ENCODE measurements at regions not wholly inside any gene's neighbourhood (a gene's known extent, or its start where the extent isn't known, plus 50 kb on each side); places are given as distances from the start of the nearest gene placed in this dataset.

DNA sequence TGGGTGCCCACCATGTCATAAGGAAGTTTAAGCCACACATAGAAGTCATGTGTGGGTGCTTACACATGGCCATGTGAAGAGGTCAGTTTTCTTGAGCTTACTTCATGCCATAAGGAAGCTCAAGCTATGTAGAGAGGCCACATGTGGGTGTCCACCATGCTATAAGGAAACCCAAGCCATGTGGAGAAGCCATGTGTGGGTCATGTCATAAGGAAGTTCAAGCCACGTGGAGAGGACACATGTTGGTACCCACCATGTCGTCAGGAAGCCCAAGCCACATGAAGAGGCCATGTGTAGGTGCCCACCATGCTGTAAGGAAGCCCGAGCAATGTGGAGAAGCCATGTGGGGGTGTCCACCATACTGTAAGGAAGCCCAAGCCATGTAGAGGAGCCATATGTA lies 1089.2 kb upstream of the AUTS2 start:
- peaks cover 0 to 7% (median 0%) of the 10 kb centered on the region in 3 donors for H3K4me1 ChIP-seq
- H3K36me3 ChIP-seq, result no peaks in the 10 kb centered on the region
- no peak for ATAC-seq
- 29 to 100% methylated on average over 1 of the region's 3 CpGs for WGBS, 2 donors (ENCODE audit: low coverage in 1 of 2)
- no peak overlapping the region for H3K4me3 ChIP-seq
- peaks cover 8% of the 10 kb centered on the region for H3K27me3 ChIP-seq
- TF ChIP-seq, protein P1, sequence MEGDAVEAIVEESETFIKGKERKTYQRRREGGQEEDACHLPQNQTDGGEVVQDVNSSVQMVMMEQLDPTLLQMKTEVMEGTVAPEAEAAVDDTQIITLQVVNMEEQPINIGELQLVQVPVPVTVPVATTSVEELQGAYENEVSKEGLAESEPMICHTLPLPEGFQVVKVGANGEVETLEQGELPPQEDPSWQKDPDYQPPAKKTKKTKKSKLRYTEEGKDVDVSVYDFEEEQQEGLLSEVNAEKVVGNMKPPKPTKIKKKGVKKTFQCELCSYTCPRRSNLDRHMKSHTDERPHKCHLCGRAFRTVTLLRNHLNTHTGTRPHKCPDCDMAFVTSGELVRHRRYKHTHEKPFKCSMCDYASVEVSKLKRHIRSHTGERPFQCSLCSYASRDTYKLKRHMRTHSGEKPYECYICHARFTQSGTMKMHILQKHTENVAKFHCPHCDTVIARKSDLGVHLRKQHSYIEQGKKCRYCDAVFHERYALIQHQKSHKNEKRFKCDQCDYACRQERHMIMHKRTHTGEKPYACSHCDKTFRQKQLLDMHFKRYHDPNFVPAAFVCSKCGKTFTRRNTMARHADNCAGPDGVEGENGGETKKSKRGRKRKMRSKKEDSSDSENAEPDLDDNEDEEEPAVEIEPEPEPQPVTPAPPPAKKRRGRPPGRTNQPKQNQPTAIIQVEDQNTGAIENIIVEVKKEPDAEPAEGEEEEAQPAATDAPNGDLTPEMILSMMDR (IDR thresholded peaks at IDR 0.05), result no peak
- no peak for TF ChIP-seq EP300 (IDR thresholded peaks at IDR 0.05)
- no peak for TF ChIP-seq POLR2A (IDR thresholded peaks at IDR 0.05)
- TF ChIP-seq POLR2AphosphoS5 (IDR thresholded peaks at IDR 0.05), result no peak
- no peak overlapping the region for H3K27ac ChIP-seq
- peaks cover 0 to 15% (median 0%) of the 10 kb centered on the region in 3 donors for H3K9me3 ChIP-seq

DNA sequence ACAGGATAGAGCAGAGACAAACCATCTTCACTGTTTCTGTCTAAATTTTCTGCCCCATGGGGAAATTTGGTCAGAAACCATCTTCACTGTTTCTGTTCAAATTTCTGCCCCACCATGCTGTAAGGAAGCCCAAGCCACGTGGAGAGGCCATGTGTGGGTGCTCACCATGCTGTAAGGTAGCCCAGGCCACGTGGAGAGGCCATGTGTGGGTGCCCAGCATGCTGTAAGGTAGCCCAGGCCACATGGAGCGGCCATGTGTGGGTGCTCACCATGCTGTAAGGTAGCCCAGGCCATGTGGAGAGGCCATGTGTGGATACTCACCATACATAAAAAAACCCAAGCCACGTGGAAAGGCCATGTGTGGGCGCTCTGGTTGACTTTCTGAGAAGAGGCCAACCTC lies 1088.7 kb upstream of the AUTS2 start:
- no peak for TF ChIP-seq EP300 (IDR thresholded peaks at IDR 0.05)
- Histone ChIP-seq H3K27ac (no peak overlapping the region), H3K9me3 (peaks cover 0 to 15% (median 0%) of the 10 kb centered on the region in 3 donors), H3K4me3 (no peak overlapping the region), H3K36me3 (no peaks in the 10 kb centered on the region), H3K4me1 (peaks cover 0 to 5% (median 0%) of the 10 kb centered on the region in 3 donors), H3K27me3 (peaks cover 8% of the 10 kb centered on the region)
- no peak for ATAC-seq
- 60 to 94% methylated on average over 1 to 2 of the region's 5 CpGs for WGBS, 2 donors (ENCODE audit: low coverage in 1 of 2)

DNA sequence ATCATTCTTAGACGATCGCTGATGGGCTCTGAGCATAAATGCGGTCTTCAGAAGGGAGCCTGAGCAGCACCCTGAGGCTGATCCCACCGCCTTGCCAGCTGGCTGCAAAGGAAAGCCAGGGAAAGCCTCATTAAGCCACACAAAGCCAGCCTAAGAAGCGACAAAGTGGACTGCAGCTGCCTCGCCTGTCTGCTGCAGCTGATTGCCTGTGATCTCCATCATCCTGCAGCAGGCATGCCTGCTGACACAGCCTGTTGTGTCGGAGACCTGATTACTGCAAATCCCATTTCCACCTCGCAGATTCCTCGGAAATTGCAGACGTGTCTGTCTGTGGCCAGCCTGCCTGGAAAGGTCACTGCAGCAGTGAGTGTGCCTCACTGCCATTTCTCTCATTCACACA lies 1087.0 kb upstream of the AUTS2 start:
- Histone ChIP-seq H3K27ac (no peak overlapping the region), H3K27me3 (peaks cover 8% of the 10 kb centered on the region), H3K4me3 (no peak overlapping the region), H3K4me1 (no peaks in the 10 kb centered on the region), H3K36me3 (no peaks in the 10 kb centered on the region), H3K9me3 (peaks cover 0 to 15% (median 0%) of the 10 kb centered on the region in 3 donors)
- 96% methylated on average over 5 of the region's 10 CpGs; no CpG with 5 or more reads in 1 of the 2 donors for WGBS, 2 donors (ENCODE audit: low coverage in 1 of 2)
- no peak for TF ChIP-seq POLR2AphosphoS5 (IDR thresholded peaks at IDR 0.05)
- TF ChIP-seq, protein P1 (IDR thresholded peaks at IDR 0.05), result no peak
- TF ChIP-seq EP300 (IDR thresholded peaks at IDR 0.05), result no peak
- TF ChIP-seq POLR2A (IDR thresholded peaks at IDR 0.05), result no peak
- no peak for ATAC-seq

DNA sequence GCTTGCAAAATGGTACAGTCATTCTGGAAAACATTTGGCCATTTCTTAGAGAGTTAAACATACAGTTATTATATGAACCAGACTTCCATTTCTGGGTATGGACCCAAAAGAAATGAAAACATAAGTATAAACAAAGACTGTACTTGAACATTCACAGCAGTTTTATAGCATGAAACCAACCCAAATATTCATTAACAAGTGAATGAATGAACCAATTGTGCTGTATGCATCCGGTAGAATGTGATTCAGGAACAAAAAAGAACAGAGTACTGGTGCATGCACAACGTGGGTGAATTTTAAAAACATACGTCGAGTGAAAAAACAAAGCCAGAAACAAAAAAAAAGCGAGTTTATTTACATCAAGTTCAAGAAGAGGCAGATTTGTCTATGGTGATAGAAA lies 1085.8 kb upstream of the AUTS2 start:
- Histone ChIP-seq H3K27me3 (peaks cover 8% of the 10 kb centered on the region), H3K4me3 (no peak overlapping the region), H3K27ac (no peak overlapping the region), H3K4me1 (no peaks in the 10 kb centered on the region), H3K9me3 (peaks cover 0 to 15% (median 0%) of the 10 kb centered on the region in 3 donors), H3K36me3 (no peaks in the 10 kb centered on the region)
- 58 to 89% methylated on average over 5 of the region's 5 CpGs for WGBS, 2 donors (ENCODE audit: low coverage in 1 of 2)
- ATAC-seq, result no peak
- TF ChIP-seq, protein P1 (IDR thresholded peaks at IDR 0.05), result no peak
- TF ChIP-seq POLR2A (IDR thresholded peaks at IDR 0.05) (no peak), EP300 (IDR thresholded peaks at IDR 0.05) (no peak), POLR2AphosphoS5 (IDR thresholded peaks at IDR 0.05) (no peak)

DNA sequence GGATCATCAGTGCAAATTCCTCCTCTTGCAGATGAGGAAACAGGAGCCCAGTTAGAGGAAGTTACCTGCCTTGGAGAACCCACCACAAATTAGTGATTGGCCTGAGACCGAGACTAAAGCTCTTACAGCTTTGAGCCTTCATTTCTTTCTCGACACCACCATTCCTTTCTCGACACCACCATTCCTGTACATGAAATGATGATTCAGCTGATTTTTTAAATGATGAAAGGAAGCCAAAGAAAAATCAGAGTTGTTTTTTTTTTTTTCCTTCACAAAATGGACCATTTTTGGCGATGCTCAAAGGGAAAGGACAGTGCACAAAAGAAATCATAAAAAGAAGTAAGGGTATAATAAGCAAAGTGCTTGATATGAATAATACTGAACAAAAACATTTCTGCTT lies 1080.2 kb upstream of the AUTS2 start:
- Histone ChIP-seq H3K27ac (no peak overlapping the region), H3K27me3 (no peaks in the 10 kb centered on the region), H3K9me3 (no peaks in the 10 kb centered on the region), H3K4me1 (no peaks in the 10 kb centered on the region), H3K36me3 (no peaks in the 10 kb centered on the region), H3K4me3 (no peak overlapping the region)
- WGBS, 2 donors (ENCODE audit: low coverage in 1 of 2), result 78 to 89% methylated on average over 4 of the region's 4 CpGs
- TF ChIP-seq POLR2AphosphoS5 (IDR thresholded peaks at IDR 0.05), result no peak
- TF ChIP-seq EP300 (IDR thresholded peaks at IDR 0.05), result no peak
- TF ChIP-seq POLR2A (IDR thresholded peaks at IDR 0.05), result no peak
- TF ChIP-seq, protein P1 (IDR thresholded peaks at IDR 0.05), result no peak
- no peak for ATAC-seq

Data from gastroesophageal sphincter (tissue), 4 donors.